NK-92 (cell line): ENCODE measurements at regions not wholly inside any gene's neighbourhood (a gene's known extent, or its start where the extent isn't known, plus 50 kb on each side); places are given as distances from the start of the nearest gene placed in this dataset.
"Not testable (repeated sequence)": the region's sequence is repeated elsewhere in the genome, so short reads cannot be mapped to it uniquely, and the experiment has no call there.

Experiments
- DNase-seq: peaks from one replicate; lab custom pipeline; 2025; ENCODE audit not compliant: unreplicated experiment; lab: John Stamatoyannopoulos, UW

- DNase-seq, result no peak
Measured at GRCh38 chr4:117135634-117136354, 50.4 kb upstream of the TRAM1L1 start.

- no peak for DNase-seq
Measured at GRCh38 chr4:117137145-117137544, 51.8 kb upstream of the TRAM1L1 start.

- not testable (repeated sequence) for DNase-seq
Measured at GRCh38 chr4:117138732-117139131, 53.4 kb upstream of the TRAM1L1 start.

GRCh38 chr4:117154251-117154650 lies 68.9 kb upstream of the TRAM1L1 start:
- DNase-seq, result no peak

- DNase-seq, result no peak
Measured at GRCh38 chr4:117156806-117157205, 71.4 kb upstream of the TRAM1L1 start.

- DNase-seq, result no peak
Measured at GRCh38 chr4:117157360-117157759, 72.0 kb upstream of the TRAM1L1 start.

- DNase-seq, result no peak
Measured at GRCh38 chr4:117162976-117163375, 77.6 kb upstream of the TRAM1L1 start.

- DNase-seq, result no peak
Measured at GRCh38 chr4:117164338-117164737, 79.0 kb upstream of the TRAM1L1 start.

- not testable (repeated sequence) for DNase-seq
Measured at GRCh38 chr4:117175369-117175768, 90.0 kb upstream of the TRAM1L1 start.

- DNase-seq, result no peak
Measured at GRCh38 chr4:117203231-117203630, 117.9 kb upstream of the TRAM1L1 start.

GRCh38 chr4:117210551-117210950 lies 125.2 kb upstream of the TRAM1L1 start:
- DNase-seq, result no peak

GRCh38 chr4:117224256-117224655 lies 138.9 kb upstream of the TRAM1L1 start:
- DNase-seq, result no peak

GRCh38 chr4:117225471-117225870 lies 140.1 kb upstream of the TRAM1L1 start:
- DNase-seq, result no peak

GRCh38 chr4:117227925-117228324 lies 142.5 kb upstream of the TRAM1L1 start:
- DNase-seq, result no peak

- no peak for DNase-seq
Measured at GRCh38 chr4:117239434-117239833, 154.1 kb upstream of the TRAM1L1 start.

GRCh38 chr4:117249333-117249732 lies 164.0 kb upstream of the TRAM1L1 start:
- DNase-seq, result no peak

- no peak for DNase-seq
Measured at GRCh38 chr4:117264072-117264471, 178.7 kb upstream of the TRAM1L1 start.

GRCh38 chr4:117267317-117267716 lies 181.9 kb upstream of the TRAM1L1 start:
- no peak for DNase-seq

- no peak for DNase-seq
Measured at GRCh38 chr4:117284736-117285135, 199.4 kb upstream of the TRAM1L1 start.

GRCh38 chr4:117293784-117294183 lies 208.4 kb upstream of the TRAM1L1 start:
- no peak for DNase-seq

- DNase-seq, result no peak
Measured at GRCh38 chr4:117302226-117302625, 216.8 kb upstream of the TRAM1L1 start.

GRCh38 chr4:117311215-117311614 lies 225.8 kb upstream of the TRAM1L1 start:
- DNase-seq, result no peak

- DNase-seq, result no peak
Measured at GRCh38 chr4:117311989-117312388, 226.6 kb upstream of the TRAM1L1 start.
